OCI-LY3 (cell line): ENCODE measurements at regions not wholly inside any gene's neighbourhood (a gene's known extent, or its start where the extent isn't known, plus 50 kb on each side); places are given as distances from the start of the nearest gene placed in this dataset.

Experiments
- EZH2phosphoT487 ChIP-seq: fragments of 200-600 bp; shearing (Covaris generic); IDR thresholded peaks from 2 replicates; pipeline ENCODE4 v1.6.1; 2018; ENCODE audit warnings: antibody characterized with exemption, mixed run types, low read depth
- TF ChIP-seq, protein P1 (sequence below): fragments of 200-600, 300-600 bp; sonication (generic); IDR thresholded peaks from 2 replicates; pipeline ENCODE4 v1.5.1; 2014; ENCODE audit warnings: antibody characterized with exemption, low read length, low read depth

- TF ChIP-seq, protein P1, sequence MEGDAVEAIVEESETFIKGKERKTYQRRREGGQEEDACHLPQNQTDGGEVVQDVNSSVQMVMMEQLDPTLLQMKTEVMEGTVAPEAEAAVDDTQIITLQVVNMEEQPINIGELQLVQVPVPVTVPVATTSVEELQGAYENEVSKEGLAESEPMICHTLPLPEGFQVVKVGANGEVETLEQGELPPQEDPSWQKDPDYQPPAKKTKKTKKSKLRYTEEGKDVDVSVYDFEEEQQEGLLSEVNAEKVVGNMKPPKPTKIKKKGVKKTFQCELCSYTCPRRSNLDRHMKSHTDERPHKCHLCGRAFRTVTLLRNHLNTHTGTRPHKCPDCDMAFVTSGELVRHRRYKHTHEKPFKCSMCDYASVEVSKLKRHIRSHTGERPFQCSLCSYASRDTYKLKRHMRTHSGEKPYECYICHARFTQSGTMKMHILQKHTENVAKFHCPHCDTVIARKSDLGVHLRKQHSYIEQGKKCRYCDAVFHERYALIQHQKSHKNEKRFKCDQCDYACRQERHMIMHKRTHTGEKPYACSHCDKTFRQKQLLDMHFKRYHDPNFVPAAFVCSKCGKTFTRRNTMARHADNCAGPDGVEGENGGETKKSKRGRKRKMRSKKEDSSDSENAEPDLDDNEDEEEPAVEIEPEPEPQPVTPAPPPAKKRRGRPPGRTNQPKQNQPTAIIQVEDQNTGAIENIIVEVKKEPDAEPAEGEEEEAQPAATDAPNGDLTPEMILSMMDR, result peak; percentile 16; the same call in 1 of the 2 replicates
- TF ChIP-seq EZH2phosphoT487, result no peak
These were observed 155.3 kb downstream of the AIPL1 start for GRCh38 chr17:6279659-6280058.
